GM21447 (cell line): ENCODE measurements at regions not wholly inside any gene's neighbourhood (a gene's known extent, or its start where the extent isn't known, plus 50 kb on each side); places are given as distances from the start of the nearest gene placed in this dataset.
"Not testable (repeated sequence)": the region's sequence is repeated elsewhere in the genome, so short reads cannot be mapped to it uniquely, and the experiment has no call there.

Experiments
- ATAC-seq: cut with Tn5 transposase; IDR thresholded peaks from one replicate; pipeline ENCODE4 v1.9.1; 2021; ENCODE audit not compliant: unreplicated experiment

DNA sequence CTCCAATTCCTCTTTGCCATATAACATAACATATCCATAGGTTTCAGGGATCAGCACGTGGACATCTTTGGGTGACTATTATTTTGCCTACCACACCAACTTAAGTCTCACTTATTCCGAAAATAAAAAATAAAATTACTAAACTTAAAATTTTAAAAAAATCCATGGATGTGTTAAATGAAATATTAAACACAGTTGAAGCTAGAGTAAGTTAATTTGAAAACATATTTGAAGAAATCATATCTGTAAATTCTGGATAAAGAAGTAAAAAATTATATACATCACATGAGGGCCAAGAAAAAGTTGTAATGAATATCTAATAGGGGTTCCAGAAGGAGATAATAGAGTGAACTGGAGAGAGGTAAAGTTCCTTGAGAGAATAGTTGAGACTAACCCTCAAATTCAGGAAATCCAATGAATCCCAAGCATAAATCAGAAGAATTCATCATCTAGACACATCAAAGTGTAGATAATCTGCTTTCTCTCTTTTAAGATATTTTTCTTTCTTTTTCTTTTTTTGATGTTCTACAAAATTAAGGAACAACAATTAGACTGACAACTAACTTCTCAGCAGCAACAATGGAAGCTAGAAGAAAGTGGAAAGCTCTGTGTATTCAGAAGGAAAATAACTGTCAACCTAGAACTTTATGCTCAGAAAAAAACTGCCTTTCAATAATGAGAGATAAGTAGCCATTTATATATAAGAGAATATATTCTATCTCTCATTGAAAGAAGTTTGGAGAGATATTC lies 147.4 kb downstream of the ABHD5 start:
- ATAC-seq: no peak

DNA sequence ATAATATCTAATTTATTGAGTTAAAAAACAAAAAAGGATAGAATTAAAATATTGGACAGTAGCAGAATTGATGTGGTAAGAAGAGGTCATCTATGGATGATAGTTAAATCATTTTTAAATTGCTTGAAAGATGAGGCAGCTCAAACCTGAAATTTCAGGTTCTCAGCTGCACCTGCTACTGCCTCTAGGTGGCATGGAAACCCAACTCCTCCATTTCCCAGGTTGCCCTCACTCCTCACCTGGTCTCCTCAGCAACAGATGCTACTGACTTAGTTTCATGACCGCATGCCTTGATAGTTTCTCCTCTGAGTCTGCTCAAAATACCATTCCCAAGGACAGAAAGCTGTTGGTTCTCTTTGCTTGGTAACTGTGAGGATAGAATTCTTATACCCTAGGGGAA lies 148.1 kb downstream of the ABHD5 start:
- no peak for ATAC-seq

DNA sequence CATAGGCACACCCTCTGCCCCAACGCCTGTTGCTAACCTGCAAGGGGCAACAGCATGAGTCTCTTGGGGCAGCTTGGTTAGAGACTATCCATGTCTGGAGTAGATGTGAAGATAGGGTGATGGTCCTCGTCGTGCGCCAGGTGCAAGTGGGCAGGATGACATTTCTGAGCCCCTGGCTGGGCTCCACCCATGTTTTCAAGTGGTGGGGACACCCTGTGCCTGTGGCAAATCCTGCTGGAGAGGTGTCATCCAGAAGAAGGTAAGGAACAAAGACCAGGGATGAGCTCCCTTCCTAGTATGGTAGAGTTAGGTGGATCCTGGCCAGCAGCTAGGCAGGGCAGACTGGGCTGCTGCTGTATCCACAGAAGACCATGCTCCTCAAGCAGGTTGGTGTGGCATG lies 152.6 kb downstream of the ABHD5 start:
- ATAC-seq: no peak

DNA sequence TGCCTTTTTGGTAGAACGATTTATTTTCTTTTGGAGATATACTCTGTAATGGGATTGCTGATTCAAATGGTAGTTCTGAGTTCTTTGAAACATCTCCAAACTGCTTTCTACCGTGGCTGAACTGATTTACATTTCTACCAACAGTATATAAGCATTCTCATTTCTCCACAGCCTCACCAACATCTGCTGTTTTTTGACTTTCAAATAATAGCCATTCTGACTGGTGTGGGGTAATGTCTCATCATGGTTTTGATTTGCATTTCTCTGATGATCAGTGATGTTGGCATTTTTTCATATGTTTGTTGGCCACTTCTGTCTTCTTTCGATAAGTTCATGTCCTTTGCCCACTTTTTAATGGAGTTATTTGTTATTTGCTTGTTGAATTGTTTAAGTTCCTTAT lies 154.0 kb downstream of the ABHD5 start:
- no peak for ATAC-seq

DNA sequence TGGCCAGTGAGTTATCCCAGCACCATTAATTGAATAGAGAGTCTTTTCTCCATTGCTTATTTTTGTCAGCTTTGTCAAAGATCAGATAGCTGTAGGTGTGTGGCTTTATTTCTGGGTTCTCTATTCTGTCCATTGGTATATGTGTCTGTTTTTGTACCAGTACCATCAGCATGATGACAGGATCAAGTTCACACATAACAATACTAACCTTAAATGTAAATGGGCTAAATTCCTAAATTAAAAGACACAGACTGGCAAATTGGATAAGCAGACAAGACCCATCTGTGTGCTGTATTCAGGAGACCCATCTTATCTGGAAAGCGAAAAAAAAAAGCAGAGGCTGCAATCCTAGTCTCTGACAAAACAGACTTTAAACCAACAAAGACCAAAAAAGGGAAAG lies 154.8 kb downstream of the ABHD5 start:
- ATAC-seq: not testable (repeated sequence)

DNA sequence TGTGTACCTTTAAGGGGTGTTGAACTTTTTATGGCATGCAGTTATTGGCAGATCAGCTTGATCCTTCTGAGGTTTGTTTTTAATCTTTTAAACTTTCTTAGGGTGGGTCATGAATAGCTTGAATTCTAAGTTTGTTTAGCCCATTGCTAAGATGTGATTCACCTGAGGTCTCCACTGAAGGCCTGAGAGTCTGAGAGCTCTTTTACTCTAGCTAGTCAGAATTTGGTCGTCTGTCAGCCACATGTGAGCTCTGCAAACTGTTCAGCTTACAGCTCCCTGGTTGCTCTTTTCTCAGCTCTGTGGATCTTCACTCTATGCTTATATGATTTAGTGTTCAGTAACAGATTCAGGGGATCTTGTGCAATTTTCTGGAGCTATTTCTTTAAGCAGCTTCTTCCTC lies 161.3 kb downstream of the ABHD5 start:
- ATAC-seq: no peak

DNA sequence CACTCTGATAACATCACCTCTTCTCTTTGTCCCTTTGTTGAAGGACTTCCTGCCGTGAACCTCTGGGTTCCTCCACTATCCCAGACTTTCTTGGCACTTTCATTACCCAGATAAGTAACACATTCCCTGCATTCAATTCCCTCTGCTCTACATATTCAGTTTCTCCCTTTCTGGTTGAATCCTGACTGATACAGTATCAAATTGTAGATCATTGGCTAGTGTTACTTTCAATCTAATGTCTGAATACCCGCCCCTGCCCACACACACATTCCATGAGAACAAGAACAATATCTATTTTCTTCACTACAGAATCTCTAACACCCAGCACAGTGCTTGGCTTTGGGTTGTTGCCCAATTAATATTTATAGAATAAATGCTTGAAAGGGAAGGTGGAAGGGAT lies 163.5 kb downstream of the ABHD5 start:
- ATAC-seq: no peak

DNA sequence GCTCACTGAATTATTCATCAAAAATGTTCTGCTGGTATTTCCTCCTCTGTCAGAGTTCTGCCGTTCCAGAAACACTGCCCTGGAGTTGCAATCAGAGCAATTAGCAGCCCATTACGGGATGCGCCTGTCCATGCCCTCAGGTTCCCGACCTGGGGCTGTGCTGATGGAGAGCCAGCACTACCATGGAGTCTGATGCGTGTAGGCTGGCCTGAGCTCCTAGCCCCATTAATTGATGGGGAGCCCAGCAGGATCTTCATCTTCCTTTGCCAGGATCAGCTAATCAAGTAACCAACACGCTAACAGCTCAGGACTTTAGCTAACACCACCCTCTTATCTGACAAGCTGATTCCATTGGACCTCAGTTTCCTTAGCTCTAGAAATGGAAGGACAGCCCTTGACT lies 164.2 kb downstream of the ABHD5 start:
- no peak for ATAC-seq

DNA sequence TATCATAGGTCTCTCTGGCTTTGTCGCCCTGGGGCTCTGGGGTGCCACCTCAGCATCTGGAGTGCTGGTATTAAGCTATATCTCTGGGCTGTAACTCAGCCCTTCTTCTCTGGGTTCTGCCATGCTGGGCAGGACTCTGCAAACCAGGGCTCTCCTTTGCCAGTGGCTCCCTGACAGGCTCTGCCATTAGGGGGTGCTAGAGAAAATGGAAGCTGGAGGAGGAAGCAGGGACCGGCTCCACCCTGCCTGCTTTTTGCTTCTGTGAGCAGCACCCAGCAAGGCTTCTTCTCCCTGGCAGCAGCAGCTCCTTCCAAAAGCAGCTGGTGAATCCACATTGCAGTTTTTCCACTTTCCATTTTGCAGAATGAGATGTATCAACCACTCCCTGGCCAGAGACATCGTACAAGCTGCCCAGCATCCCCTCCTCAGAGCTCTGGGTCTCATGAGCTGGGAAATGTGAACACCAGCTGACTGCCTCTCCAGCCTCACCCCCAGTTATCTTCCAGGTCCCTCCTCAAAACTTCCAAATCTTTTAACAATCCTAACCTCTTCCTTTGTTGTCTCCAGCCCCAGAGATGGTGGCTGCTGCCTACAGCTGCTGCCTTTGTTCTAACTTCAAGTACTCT lies 165.0 kb downstream of the ABHD5 start:
- ATAC-seq: no peak

DNA sequence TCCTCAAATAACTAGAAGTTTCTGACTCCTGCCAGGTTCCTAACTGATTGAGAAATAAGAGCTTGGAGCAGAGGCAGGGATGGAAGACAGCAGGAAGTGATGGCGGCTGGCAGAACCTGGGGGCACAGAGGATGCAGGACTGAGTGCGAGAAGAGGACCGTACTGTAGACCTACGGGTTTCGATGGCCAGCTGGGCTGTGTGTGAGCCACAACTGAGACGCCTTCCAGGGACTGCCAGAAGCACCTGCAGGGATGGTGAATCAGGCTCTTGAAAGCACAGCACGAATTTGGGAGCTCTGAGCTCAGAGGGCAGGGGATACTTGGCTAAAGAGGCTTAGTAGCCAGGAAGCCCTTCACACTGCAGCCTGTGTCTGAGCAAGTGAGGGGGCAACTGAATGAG lies 165.6 kb downstream of the ABHD5 start:
- no peak for ATAC-seq

DNA sequence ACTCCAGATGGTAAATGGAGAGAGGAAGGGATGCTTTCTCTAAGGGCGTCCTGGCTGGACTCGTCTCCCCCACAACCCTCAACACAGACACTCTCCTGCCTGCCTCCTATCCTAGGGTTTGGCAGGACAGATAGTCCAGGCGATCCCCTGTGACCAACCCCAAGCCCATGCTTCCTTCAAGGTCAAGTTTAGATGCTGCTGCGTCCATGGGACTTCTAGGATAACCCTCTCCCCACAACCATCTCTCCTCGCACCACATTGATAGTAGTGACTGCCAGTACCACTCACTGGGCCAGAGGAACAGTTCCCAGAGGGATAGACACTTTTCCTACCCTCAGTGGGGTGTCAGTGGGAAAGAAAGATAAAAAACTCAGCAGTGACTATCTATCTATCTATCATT lies 166.0 kb downstream of the ABHD5 start:
- no peak for ATAC-seq

DNA sequence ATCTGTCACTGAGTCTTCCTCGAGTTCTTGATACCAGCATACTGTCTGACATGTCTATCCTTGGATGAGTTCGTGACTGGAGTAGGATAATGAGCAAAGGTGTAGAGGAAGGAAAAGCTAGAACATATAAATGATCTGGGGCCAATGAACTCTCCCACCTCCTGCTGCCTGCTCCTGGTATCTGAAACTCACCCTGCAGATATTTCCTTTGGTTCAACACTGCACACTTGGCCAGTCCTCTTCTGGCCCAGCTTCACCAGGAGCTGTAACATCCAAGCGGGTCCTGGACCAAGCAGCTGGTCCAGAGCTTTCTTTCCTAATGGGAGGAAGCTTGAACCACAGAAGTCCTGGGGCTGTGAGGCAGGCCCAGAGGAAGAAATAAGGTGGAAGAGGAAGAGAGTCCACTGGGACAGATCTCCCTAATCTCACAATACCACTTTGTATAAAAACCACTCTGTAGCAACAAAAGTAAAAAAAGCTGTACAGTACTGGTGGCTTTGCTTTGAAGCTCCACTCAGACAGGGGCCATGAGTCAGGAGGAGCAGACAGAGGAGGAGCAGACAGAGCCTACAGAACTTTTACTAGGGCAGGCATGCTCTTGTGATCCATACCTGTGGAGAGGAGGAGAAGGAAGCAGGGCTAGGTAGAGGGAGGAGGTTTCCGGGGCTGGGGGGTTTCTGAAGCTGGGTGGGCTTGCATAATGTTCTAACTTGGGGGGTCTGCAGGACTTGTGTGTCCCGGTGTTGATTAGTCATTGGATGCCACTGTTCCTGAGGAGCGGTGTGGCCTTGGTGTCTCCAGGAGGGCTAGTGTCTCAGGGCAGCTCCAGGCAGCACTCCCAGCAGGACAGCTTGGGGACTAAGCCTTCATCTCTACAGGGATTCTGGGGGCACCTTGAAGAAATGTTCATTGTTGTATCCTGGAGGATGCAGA lies 166.9 kb downstream of the ABHD5 start:
- no peak for ATAC-seq

DNA sequence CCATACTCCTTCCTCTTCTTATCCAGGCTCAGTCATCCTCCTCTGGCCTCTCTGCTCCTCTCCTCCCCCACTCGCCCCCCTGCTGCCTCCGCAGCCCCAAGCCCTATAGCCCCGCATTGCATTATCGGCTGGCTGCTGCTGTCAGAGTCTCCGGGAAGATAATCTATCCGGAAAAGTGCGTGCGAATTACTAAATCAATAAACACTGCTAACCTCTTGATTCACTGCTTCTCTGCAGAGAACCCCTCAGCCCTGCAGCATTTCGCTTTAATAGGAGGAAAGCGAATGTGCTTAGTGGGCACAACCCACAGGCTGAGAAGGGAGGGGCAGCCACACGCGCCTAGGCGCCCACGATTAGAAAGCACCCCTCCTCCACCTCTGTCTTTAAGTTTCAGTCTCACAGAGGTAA lies 167.6 kb downstream of the ABHD5 start:
- ATAC-seq: no peak

DNA sequence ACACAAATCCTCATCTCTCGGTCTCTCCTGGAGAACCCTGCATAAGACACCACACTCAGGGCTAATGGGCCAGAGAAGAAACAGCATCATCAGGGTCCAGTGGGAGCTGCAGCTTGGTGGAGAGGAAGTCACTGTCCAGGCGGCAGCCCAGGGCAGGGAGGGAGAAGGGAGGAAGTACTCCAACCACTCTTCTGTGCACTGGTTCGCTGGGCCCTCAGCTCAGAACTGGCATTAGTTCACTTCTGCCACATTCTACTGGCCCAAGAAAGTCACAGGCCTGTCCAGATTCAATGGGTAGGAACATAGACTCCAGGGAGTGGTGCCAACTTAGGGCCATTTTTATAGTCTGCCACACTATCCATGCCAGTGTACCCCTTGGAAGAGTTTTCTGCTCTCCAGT lies 169.0 kb downstream of the ABHD5 start:
- ATAC-seq: no peak

DNA sequence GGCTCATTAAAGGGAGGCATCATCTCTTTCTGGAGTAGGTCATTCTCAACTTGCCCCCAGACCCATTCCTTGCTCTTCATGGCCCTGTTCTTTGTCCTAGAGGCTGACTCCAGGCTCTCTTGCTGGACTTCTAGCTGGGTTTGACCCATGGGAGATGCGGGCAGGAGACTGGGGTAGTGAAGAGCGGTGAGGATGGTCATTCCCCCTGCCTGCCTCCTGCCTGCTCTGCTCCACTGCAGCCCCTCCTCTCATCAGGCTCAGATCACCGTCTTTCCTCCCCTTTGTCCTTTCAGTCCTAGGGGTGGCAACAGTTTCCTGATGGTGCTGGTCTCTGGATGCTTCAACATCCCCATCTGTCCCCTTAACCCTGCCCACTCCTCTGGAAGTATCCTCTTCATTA lies 170.9 kb downstream of the ABHD5 start:
- ATAC-seq: no peak

DNA sequence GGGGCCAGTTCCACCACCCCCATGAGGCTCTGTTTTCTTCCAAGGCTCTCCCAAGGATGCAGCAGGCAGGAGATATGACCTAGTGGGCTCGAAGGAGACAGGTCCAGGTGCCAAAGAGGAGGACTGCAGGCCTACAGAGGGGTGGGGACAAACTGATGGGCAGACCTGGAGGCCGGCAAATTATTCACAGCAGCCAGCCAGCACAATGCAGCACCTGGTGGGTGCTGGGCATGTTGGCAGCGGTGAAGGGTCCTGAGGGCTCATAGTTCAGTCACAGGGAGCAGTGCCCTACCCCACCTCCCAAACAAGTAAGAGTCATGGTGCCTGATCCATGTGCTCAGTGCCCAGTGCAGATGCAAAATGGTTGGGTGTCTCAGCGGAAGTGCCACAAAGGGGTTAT lies 171.7 kb downstream of the ABHD5 start:
- ATAC-seq: no peak

DNA sequence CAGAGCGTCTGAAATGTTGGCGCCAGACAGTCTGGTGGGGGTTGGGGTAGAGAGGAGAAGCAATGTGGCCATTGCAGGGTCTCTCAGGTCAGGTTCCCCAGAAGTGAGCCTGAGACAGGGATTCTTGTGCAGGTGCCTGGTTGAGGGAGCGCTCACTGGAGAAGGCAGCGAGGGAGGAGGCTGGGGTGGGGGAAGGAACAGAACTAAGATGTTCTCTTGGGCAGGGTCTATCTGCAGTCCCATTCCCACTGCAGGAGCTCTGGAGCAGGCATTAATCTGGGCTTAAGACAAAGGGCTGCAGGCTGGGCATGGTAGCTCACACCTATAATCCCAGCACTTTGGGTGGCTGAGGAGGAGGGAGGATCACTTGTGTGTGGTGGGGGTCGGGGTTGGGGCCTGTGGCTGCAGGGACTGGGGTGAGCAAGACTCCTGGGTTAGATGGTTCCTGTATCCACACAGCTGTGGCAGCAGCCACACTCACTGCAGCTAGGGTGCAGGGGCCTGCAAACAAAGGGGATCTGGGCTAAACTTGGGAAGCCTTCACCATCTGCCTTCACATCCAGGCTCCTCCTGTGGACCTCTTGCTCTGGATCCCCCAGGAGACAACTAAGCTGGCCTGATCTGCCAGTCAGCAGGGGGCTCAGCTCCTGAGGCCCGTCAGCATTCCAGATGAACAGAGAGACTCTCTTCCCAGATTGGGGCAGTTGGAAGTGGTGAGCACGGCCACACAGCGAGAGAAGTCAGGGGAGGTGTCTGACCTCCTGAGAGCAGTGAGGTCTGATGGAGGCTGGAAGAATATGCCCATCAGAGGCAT lies 172.5 kb downstream of the ABHD5 start:
- ATAC-seq: no peak

DNA sequence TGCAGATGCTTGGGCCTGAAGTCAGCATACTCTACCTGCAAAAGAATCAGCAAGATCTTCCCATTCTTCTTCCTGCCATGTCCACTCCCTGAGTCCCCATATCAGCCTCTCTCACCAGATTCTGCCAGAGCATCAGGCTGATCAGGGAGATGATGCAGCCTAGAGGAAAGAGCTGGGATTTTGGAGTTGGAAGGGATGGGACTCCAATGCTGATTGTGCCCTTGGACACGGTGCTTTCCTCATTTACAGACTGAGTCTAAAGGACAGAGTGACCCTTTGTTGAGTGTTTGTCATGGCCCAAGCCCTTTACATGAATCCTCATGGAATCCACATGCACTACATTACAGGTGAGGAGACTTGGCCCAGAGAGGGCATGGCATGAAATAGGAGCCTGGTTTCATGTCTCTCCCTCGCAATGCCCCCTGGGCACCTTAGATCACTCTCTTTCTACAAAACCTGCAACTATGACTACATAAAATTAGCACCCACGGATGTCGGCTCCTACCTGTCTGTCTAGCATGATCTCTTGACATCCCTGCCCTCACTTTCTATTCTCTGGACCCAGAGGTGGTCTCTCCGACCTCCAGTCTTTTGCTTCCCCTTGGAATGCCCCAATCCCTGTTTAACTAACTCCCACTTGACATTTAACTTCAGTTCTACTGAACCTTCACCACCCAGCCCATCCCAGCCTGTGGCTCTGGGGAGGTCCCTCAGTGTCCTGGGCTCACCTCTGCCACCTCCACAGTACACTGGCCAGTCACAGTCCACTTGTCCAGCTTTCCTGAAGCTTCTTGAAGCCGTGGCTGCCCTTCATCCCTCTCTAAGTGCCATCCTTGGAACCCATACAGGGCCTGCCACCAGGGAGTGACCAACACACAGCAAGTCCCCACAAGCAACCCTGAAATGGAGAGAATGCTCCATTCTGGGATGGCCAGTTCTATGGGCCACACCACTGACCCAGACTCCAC lies 173.5 kb downstream of the ABHD5 start:
- ATAC-seq: no peak

DNA sequence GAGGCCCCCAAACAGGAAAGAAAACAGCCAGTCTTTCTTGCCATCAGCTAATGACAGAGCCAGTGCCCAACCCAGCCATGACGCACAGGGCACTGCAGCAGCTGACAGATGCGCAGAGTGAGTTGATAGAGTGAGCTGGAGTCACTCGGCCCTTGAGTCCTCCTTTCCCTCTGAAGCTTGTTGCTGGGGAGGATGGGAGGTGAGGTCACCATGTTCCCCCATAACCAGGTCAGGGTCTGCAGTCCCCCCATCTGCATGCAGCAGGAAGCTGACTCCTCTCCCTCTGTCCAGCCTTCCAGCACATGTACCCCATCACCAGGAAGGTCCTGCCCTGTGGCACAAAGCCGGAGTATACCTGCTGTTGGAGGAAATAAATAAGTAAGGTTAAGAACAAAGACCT lies 174.6 kb downstream of the ABHD5 start:
- no peak for ATAC-seq
